Lung (tissue), 11 donors: ENCODE measurements at regions not wholly inside any gene's neighbourhood (a gene's known extent, or its start where the extent isn't known, plus 50 kb on each side); places are given as distances from the start of the nearest gene placed in this dataset.

Source experiments
- ATAC-seq: fragments of 200-7000 bp; cut with Tn5 transposase; one replicate; pipeline ENCODE4 v1.9.1; 2020; ENCODE audit warnings: moderate number of reproducible peaks; ENCODE audit not compliant: insufficient read depth, low FRiP score
- DNase-seq, 3 donors: peaks; one replicate each; pipeline ENCODE4 v3.0.0-alpha.2; 2013 to 2017
- H3K27ac ChIP-seq, 2 donors: one replicate each; pipeline ENCODE4 v1.5.1; 2013; ENCODE audit warnings: mild to moderate bottlenecking in 2 of 2, moderate library complexity in 2 of 2, control low read depth in 1 of 2, inconsistent platforms in 1 of 2, low read depth in 1 of 2, low read length in 1 of 2
- H3K27me3 ChIP-seq, 3 donors: one replicate each; pipeline ENCODE4 v1.5.1; 2013; ENCODE audit warnings: low read length in 2 of 3; ENCODE audit not compliant: control insufficient read depth in 3 of 3, insufficient read depth in 3 of 3
- H3K36me3 ChIP-seq, 4 donors: one replicate each; pipeline ENCODE4 v1.5.1; 2013; ENCODE audit warnings: low read length in 4 of 4, mild to moderate bottlenecking in 1 of 4, moderate library complexity in 1 of 4; ENCODE audit not compliant: control insufficient read depth in 4 of 4, insufficient read depth in 4 of 4
- H3K4me1 ChIP-seq, 5 donors: one replicate each; pipeline ENCODE4 v1.5.1; 2013; ENCODE audit warnings: low read length in 5 of 5, mild to moderate bottlenecking in 2 of 5, moderate library complexity in 1 of 5; ENCODE audit not compliant: control insufficient read depth in 5 of 5, insufficient read depth in 5 of 5
- H3K4me3 ChIP-seq: one replicate; pipeline ENCODE4 v1.5.1; 2013; ENCODE audit warnings: mild to moderate bottlenecking, control low read depth, moderate library complexity
- H3K9ac ChIP-seq, 2 donors: one replicate each; pipeline ENCODE4 v1.5.1; 2013; ENCODE audit warnings: low read length in 2 of 2, control low read depth in 1 of 2; ENCODE audit not compliant: insufficient read depth in 1 of 2
- H3K9me3 ChIP-seq, 4 donors: one replicate each; pipeline ENCODE4 v1.5.1; 2013; ENCODE audit warnings: low read length in 3 of 4, mild to moderate bottlenecking in 1 of 4, moderate library complexity in 1 of 4; ENCODE audit not compliant: control insufficient read depth in 4 of 4, insufficient read depth in 3 of 4
- CTCF ChIP-seq: IDR thresholded peaks from 2 replicates; pipeline ENCODE4 v1.5.1; 2012; ENCODE audit warnings: mild to moderate bottlenecking; ENCODE audit errors: control extremely low read depth, extremely low read depth
- WGBS, 2 donors: extraction: QIAGEN DNeasy Blood & Tissue Kit; methylation state at CpG; one replicate each; pipeline ENCODE4 v1.1.7; 2013; 5-methylcytosine and 5-hydroxymethylcytosine counted together
- donor health status: control.
- donor health status: control.
- donor health status: Bipolar disorder and iron deficiency.
- donor health status: healthy.
- donor health status: DM: yes; HTN: yes; CAD: no.

DNA sequence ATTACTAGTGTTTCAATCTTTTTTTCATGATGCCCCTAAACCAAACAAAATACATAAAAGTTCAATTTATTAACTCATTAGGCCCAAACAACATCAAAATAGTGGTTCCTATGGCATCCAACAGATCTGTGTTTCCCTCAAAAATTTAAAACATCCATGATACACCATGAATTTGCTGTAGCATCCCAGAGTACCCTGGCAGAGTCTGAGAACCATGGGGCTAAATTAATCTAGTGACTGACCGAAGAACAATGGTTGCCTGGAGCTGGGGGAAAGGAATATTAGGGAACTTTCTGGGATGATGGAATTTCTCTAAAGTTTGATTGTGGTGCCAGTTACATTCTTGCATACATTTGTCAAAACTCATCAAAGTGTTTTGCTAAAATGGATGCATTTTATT is 79.5 kb upstream of the TRIO start:
- H3K4me3 ChIP-seq, result no peak overlapping the region
- 93 to 95% methylated on average over 1 of the region's 1 CpG for WGBS, 2 donors
- H3K9me3 ChIP-seq, result peaks cover 0 to 3% (median 0%) of the 10 kb centered on the region in 4 donors
- H3K36me3 ChIP-seq, result no peaks in the 10 kb centered on the region
- H3K4me1 ChIP-seq, result no peaks in the 10 kb centered on the region
- no peak overlapping the region for H3K9ac ChIP-seq
- H3K27ac ChIP-seq, result no peak overlapping the region
- no peak for ATAC-seq
- no peaks in the 10 kb centered on the region for H3K27me3 ChIP-seq
- DNase-seq, result no peak
- TF ChIP-seq CTCF, result no peak

DNA sequence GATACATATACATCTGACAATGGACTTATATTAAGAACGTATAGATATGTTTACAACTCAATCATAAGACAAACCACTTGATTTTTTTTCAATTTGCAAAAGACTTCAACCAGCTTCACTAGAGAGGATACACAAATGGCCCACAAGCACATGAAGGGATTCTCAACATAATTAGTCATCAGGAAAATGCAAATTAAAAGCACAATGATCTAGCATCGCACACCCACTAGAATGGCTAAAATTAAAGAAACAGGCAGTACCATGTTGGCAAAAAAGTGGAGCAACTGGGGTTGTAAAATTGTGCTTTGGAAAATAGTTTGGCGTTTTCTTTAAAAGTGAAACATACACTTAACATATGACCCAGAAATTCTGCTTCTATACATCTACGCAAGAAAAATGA is 80.0 kb upstream of the TRIO start:
- no peak for TF ChIP-seq CTCF

GRCh38 chr5:14062178-14062577 is 81.0 kb upstream of the TRIO start:
- Histone ChIP-seq H3K27ac (no peak overlapping the region), H3K27me3 (no peaks in the 10 kb centered on the region), H3K4me1 (peaks cover 0 to 4% (median 0%) of the 10 kb centered on the region in 5 donors), H3K4me3 (no peak overlapping the region), H3K9me3 (peaks cover 0 to 3% (median 0%) of the 10 kb centered on the region in 4 donors), H3K9ac (no peak overlapping the region), H3K36me3 (no peaks in the 10 kb centered on the region)
- TF ChIP-seq CTCF, result no peak
- ATAC-seq (no peak), DNase-seq (no peak)
- 81 to 92% methylated on average over 2 of the region's 2 CpGs for WGBS, 2 donors

More for the DNA sequence above, 80.0 kb upstream of the TRIO start:
- WGBS, 2 donors, result 83 to 95% methylated on average over 4 of the region's 4 CpGs
- H3K9me3 ChIP-seq, result peaks cover 0 to 3% (median 0%) of the 10 kb centered on the region in 4 donors
- DNase-seq, result no peak
- no peak overlapping the region for H3K27ac ChIP-seq
- H3K4me3 ChIP-seq, result no peak overlapping the region
- H3K4me1 ChIP-seq, result no peaks in the 10 kb centered on the region
- no peaks in the 10 kb centered on the region for H3K27me3 ChIP-seq
- no peak overlapping the region for H3K9ac ChIP-seq
- no peaks in the 10 kb centered on the region for H3K36me3 ChIP-seq
- ATAC-seq, result no peak

GRCh38 chr5:14061106-14061505 is 82.0 kb upstream of the TRIO start:
- WGBS, 2 donors, result 91 to 94% methylated on average over 5 of the region's 5 CpGs

More at GRCh38 chr5:14061106-14061505, 82.0 kb upstream of the TRIO start:
- Histone ChIP-seq H3K4me3 (no peak overlapping the region), H3K27me3 (no peaks in the 10 kb centered on the region), H3K9ac (no peak overlapping the region), H3K9me3 (peaks cover 0 to 3% (median 0%) of the 10 kb centered on the region in 4 donors), H3K4me1 (peaks cover 0 to 4% (median 0%) of the 10 kb centered on the region in 5 donors), H3K36me3 (no peaks in the 10 kb centered on the region), H3K27ac (no peak overlapping the region)
- DNase-seq, result no peak
- TF ChIP-seq CTCF, result no peak
- no peak for ATAC-seq
